Left renal pelvis (tissue), 4 donors: ENCODE measurements at regions not wholly inside any gene's neighbourhood (a gene's known extent, or its start where the extent isn't known, plus 50 kb on each side); places are given as distances from the start of the nearest gene placed in this dataset.
"Not testable (repeated sequence)": the region's sequence is repeated elsewhere in the genome, so short reads cannot be mapped to it uniquely, and the experiment has no call there.

Experiments used
- DNase-seq, 4 donors: peaks; one replicate each; pipeline ENCODE4 v3.0.0-alpha.2; 2013; ENCODE audit warnings: low read depth in 4 of 4, low spot score in 3 of 4

GRCh38 chr5:44935871-44936270 lies 127.1 kb downstream of the MRPS30 start:
- DNase-seq = no peak

- DNase-seq = no peak
Measured at GRCh38 chr5:44942524-44943001, 133.8 kb downstream of the MRPS30 start.

DNA sequence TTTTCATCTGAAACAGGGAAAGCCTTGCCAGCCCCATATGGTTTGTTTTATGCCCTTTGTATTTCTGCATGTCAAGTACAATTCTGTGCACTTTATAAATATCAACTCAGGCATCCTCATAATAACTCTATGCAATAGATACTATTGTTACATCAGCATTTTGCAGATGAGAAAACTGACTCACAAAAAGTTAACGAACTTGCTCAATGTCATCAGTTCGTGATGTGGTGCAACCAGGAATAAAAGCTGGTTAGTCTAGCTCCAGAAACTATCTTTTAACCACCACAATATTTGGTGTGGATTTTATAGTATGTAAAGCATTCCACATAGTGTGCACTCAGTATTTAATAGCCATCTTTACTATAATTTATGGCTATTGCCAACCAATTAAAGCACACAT lies 134.9 kb downstream of the MRPS30 start:
- no peak for DNase-seq

DNA sequence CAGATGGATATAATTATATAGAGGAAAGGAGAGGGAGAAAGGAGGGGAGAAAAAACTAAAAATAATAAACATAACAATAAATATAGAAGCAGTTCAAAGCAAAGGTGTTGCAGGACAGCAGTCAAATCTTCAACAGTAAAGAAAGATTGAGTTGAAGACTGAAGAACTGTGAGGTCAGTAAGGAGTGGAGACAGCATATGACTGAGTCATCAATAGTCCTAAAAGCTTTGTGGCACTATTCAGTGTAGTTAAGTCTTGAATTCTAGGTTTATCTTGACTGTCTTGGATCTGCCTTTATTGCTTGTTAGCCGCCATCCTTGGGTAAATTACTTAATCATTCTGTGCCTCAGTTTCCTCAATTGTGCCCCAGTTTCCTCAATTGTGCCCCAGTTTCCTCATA lies 137.0 kb downstream of the MRPS30 start:
- no peak for DNase-seq

DNA sequence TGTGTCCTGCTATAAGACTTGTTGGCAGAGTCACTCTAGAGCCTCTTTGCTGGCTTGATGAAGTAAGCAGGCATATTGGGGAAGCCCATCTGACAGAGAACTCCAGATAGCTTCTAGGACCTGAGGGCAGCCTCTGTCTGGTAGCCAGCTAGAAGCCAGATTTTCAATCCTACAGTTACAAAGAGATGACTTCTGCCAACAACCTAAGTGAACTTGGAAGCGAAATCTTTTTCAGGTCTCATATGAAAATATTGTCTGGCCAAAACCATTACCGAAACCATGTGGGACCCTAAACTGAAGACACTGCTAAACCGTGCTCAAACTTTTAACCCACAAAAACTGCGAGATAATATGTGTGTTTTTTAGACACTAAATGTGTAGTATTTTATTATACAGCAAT lies 140.9 kb downstream of the MRPS30 start:
- DNase-seq = no peak

- no peak for DNase-seq
Measured at GRCh38 chr5:44951371-44951770, 142.6 kb downstream of the MRPS30 start.

DNA sequence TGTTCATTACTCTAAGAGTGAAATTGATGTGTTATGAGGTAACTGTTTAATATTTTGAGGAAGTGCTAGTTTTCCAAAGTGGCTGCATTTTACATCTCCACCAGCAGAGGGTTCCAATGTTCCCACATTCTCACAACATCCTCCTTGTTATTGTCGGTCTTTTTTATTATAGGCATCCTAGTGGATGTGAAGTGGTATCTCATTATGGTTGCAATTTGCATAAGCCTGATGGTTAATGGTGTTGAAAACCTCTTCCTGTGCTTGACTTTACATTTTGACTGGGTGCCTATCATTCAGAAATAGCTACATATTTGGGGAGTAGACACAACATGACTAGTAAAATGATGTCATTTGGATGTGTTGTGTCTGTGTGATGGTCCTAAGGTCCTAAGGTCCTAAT lies 143.6 kb downstream of the MRPS30 start:
- no peak for DNase-seq

- DNase-seq = no peak
Measured at GRCh38 chr5:44953078-44953477, 144.3 kb downstream of the MRPS30 start.

DNA sequence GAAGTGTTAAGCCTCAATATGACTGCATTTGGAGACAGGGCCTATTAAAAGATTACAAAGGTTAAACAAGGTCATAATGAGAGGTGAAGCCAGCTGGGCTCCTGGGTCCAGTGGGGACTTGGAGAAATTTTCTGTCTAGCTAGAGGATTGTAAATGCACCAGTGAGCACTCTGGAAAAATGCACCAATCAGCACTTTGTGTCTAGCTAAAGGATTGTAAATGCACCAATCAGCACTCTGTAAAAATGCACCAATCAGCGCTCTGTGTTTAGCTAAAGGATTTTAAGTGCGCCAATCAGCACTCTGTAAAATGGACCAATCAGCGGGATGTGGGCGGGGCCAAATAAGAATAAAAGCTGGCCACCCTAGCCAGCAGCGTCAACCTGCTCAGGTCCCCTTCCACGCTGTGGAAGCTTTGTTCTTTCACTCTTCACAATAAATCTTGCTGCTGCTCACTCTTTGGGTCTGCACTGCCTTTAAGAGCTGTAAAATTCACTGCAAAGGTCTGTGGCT lies 150.3 kb downstream of the MRPS30 start:
- DNase-seq = not testable (repeated sequence)

GRCh38 chr5:44969825-44970224 lies 161.1 kb downstream of the MRPS30 start:
- no peak for DNase-seq

DNA sequence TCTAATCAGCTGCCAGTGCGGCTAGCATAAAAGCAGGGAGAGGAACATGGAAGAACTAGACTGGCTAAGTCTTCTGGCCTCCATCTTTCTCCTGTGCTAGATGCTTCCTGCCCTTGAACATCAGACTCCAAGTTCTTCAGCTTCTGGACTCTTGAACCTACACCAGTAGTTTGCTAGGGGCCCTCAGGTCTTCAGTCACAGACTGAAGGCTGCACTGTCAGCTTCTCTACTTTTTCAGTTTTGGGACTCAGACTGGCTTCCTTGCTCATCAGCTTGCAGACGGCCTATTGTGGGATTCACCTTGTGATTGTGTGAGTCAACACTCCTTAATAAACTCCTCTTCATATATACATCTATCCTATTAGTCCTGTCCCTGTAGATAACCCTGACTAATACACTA lies 162.2 kb downstream of the MRPS30 start:
- DNase-seq = not testable (repeated sequence)

DNA sequence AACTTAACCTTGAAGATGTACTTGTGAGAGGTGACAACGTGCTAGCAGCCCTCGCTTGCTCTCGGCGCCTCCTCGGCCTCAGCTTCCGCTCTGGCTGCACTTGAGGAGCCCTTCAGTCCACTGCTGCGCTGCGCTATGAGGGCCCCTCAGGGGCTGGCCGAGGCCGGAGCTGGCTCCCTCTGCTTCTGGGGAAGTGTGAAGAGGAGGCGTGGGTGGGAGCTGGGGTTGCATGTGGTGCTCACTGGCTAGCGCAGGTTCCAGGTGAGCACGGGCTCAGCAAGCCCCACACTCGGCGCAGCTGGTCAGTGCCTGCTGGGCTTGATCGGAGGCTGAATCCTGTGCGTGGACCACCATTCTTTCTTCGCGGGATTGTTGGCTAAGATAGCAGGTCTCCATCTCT lies 166.1 kb downstream of the MRPS30 start:
- DNase-seq = no peak

DNA sequence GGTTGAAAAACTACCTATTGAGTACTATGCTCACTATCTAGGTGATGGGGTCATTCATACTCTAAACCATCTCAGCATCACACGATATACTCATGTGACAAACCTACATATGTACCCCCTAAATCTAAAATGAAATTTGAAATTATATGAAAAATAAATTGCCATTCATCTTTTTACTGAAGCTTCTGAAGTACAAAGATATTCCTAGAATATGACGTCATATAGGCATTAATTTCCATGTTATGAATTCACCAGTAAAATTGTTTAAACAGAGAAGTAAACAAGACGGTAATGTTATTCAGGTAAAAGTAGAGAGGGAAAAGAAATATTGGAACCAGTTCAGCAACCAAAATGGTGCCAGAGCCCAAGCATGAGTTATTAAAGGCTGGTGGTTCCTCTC lies 173.0 kb downstream of the MRPS30 start:
- DNase-seq = no peak

DNA sequence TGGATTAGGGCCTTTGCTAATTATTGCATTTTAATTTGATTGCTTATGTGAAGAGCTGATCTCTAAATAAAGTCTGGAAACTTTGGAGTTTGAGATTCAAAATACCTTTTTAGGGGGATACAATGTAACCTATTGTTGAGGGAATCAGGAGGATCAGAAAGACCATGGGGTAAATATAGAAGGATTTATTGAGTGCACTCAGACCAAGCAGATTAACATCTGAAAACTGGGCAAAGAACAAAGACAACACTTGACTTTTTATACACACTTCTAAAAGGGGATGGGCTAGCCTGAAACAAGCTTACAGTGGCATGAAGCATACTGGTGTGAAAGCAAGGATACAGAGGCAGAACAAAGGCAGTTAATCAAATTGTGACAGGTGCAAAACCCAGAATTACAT lies 174.3 kb downstream of the MRPS30 start:
- no peak for DNase-seq

- DNase-seq = no peak
Measured at GRCh38 chr5:44987026-44987425, 178.3 kb downstream of the MRPS30 start.

DNA sequence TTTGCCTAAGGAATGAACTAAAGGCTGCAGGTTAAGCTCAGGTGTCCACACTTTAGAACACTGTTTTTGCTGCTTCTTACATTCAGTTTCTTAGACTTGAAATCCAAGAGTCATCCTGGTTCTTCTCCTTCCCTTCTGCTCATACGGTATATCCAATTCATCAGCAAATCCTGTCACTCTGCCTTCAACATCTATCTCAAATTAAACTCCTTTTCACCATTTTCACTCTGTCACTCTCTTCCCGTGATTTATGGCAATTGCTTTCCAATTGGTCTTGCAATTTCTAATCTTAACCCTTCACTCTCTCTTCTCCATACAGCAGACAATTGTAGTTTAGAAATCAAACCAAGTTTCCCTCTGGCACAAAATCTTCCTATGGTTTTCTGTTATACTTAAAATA lies 182.9 kb downstream of the MRPS30 start:
- DNase-seq = no peak

DNA sequence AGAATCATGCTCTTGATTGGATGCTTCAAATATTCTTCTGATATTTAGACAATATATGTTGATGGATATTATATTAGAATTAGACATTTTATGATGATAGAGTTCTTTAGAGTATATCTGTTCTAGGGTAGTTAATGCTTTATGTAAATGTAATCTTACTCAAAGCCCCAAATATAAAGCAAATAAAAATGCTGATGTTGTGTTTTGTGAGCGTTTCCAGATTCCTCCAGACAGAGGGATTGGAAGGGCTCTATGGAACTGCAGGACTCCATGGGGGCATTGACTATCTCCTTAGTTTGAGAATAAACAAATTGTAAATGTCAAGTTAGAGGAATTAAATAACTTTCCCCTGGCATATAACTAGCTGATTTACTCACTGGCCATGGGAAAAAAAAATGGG lies 184.5 kb downstream of the MRPS30 start:
- DNase-seq = no peak

GRCh38 chr5:44997506-44997905 lies 188.8 kb downstream of the MRPS30 start:
- no peak for DNase-seq

DNA sequence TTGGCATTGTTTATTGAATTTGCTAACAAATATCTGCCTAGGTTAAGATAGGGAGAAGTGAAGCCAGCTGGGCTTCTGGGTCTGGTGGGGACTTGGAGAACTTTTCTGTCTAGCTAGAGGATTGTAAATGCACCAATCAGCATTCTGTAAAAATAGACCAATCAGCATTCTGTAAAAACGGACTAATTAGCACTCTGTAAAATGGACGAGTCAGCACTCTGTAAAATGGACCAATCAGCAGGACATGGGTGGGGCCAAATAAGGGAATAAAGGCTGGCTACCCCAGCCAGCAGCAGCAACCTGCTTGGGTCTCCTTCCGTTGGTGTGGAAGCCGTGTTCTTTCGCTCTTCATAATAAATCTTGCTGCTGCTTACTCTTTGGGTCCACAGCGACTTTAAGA lies 198.4 kb downstream of the MRPS30 start:
- not testable (repeated sequence) for DNase-seq

- no peak for DNase-seq
Measured at GRCh38 chr5:45017568-45017967, 208.8 kb downstream of the MRPS30 start.

GRCh38 chr5:45029553-45029952 lies 220.8 kb downstream of the MRPS30 start:
- no peak for DNase-seq

GRCh38 chr5:45035991-45036390 lies 227.2 kb downstream of the MRPS30 start:
- DNase-seq = no peak

DNA sequence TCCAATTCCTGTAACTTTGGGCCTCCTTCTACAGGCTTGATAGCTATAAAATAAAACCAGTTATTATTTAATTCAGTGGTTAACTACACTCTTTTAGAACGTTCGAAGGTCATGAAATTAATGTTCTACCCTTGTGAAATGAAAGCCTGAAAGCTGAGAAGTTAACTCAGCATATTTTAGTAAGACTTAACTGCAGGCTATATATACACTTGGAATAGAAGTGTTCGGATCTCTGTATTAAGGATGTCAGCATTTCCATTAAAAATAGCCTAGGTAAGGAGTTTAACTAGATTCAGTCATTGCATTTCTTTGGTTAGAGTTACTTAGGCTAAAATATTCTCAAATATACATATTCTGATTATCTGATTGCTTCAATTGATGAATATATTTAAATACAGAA lies 229.2 kb downstream of the MRPS30 start:
- DNase-seq = no peak
